ENCODE measurements at regions not wholly inside any gene's neighbourhood (a gene's known extent, or its start where the extent isn't known, plus 50 kb on each side); places are given as distances from the start of the nearest gene placed in this dataset.
"Not testable (repeated sequence)": the region's sequence is repeated elsewhere in the genome, so short reads cannot be mapped to it uniquely, and the experiment has no call there.

GRCh38 chr6:56802584-56802983, 152.3 kb upstream of the BEND6 start:
- no peak for DNase-seq

- no peak for DNase-seq
Measured at GRCh38 chr6:56799989-56800388, 154.9 kb upstream of the BEND6 start.

- DNase-seq = no peak
Measured at GRCh38 chr6:56798163-56798562, 155.5 kb upstream of the DST start.

GRCh38 chr6:56796196-56796532, 153.5 kb upstream of the DST start:
- no peak for DNase-seq

- no peak for DNase-seq
Measured at GRCh38 chr6:56795466-56796195, 152.9 kb upstream of the DST start.

- DNase-seq = no peak
Measured at GRCh38 chr6:56794421-56794820, 151.7 kb upstream of the DST start.

- no peak for DNase-seq
Measured at GRCh38 chr6:56793938-56794337, 151.2 kb upstream of the DST start.

- DNase-seq = no peak
Measured at GRCh38 chr6:56790414-56790813, 147.7 kb upstream of the DST start.

GRCh38 chr6:56789879-56790278, 147.2 kb upstream of the DST start:
- no peak for DNase-seq

- no peak for DNase-seq
Measured at GRCh38 chr6:56789342-56789741, 146.7 kb upstream of the DST start.

- DNase-seq = no peak
Measured at GRCh38 chr6:56787209-56787608, 144.5 kb upstream of the DST start.

- no peak for DNase-seq
Measured at GRCh38 chr6:56786256-56786655, 143.6 kb upstream of the DST start.

- not testable (repeated sequence) for DNase-seq
Measured at GRCh38 chr6:56785536-56785935, 142.8 kb upstream of the DST start.

- not testable (repeated sequence) for DNase-seq
Measured at GRCh38 chr6:56780109-56780508, 137.4 kb upstream of the DST start.

- DNase-seq = not testable (repeated sequence)
Measured at GRCh38 chr6:56778503-56778902, 135.8 kb upstream of the DST start.

- no peak for DNase-seq
Measured at GRCh38 chr6:56775498-56776166, 132.9 kb upstream of the DST start.

GRCh38 chr6:56772737-56773184, 130.1 kb upstream of the DST start:
- DNase-seq = no peak

- no peak for DNase-seq
Measured at GRCh38 chr6:56771929-56772607, 129.4 kb upstream of the DST start.

GRCh38 chr6:56771189-56771588, 128.5 kb upstream of the DST start:
- DNase-seq = no peak

GRCh38 chr6:56770011-56770520, 127.4 kb upstream of the DST start:
- no peak for DNase-seq

GRCh38 chr6:56767892-56768531, 125.3 kb upstream of the DST start:
- no peak for DNase-seq

GRCh38 chr6:56767435-56767834, 124.7 kb upstream of the DST start:
- DNase-seq = no peak

GRCh38 chr6:56766806-56767178, 124.1 kb upstream of the DST start:
- no peak for DNase-seq
